ENCODE measurements at regions not wholly inside any gene's neighbourhood (a gene's known extent, or its start where the extent isn't known, plus 50 kb on each side); places are given as distances from the start of the nearest gene placed in this dataset.

- no peak overlapping the region for H3K27ac ChIP-seq (ENCODE audit: low read depth, low read length)
- no peaks in the 10 kb centered on the region for H3K36me3 ChIP-seq (ENCODE audit: control insufficient read depth, insufficient read depth, low read length)
- H3K9ac ChIP-seq (ENCODE audit: low read length), result no peak overlapping the region
- no peak overlapping the region for H3K4me3 ChIP-seq (ENCODE audit: low read depth, low read length)
- H3K4me1 ChIP-seq (ENCODE audit: control insufficient read depth, insufficient read depth, low read length), result peaks cover 36% of the 10 kb centered on the region
- peaks cover 30% of the 10 kb centered on the region for H3K27me3 ChIP-seq (ENCODE audit: control insufficient read depth, insufficient read depth, low read length)
- H3K9me3 ChIP-seq (ENCODE audit: control insufficient read depth, insufficient read depth, low read depth, low read length), result no peaks in the 10 kb centered on the region
Measured at GRCh38 chr2:172231508-172231907, 128.8 kb upstream of the DLX2 start.

GRCh38 chr2:172232708-172233396 lies 130.2 kb upstream of the DLX2 start:
- Histone ChIP-seq H3K4me1 (ENCODE audit: control insufficient read depth, insufficient read depth, low read length) (peaks cover 36% of the 10 kb centered on the region), H3K27me3 (ENCODE audit: control insufficient read depth, insufficient read depth, low read length) (peaks cover 30% of the 10 kb centered on the region), H3K4me3 (ENCODE audit: low read depth, low read length) (no peak overlapping the region), H3K9me3 (ENCODE audit: control insufficient read depth, insufficient read depth, low read depth, low read length) (no peaks in the 10 kb centered on the region), H3K9ac (ENCODE audit: low read length) (no peak overlapping the region), H3K27ac (ENCODE audit: low read depth, low read length) (no peak overlapping the region), H3K36me3 (ENCODE audit: control insufficient read depth, insufficient read depth, low read length) (no peaks in the 10 kb centered on the region)

GRCh38 chr2:172233987-172234715 lies 131.5 kb upstream of the DLX2 start:
- Histone ChIP-seq H3K4me1 (ENCODE audit: control insufficient read depth, insufficient read depth, low read length) (peaks cover 36% of the 10 kb centered on the region), H3K27ac (ENCODE audit: low read depth, low read length) (no peak overlapping the region), H3K36me3 (ENCODE audit: control insufficient read depth, insufficient read depth, low read length) (no peaks in the 10 kb centered on the region), H3K9me3 (ENCODE audit: control insufficient read depth, insufficient read depth, low read depth, low read length) (no peaks in the 10 kb centered on the region), H3K27me3 (ENCODE audit: control insufficient read depth, insufficient read depth, low read length) (peaks cover 30% of the 10 kb centered on the region), H3K9ac (ENCODE audit: low read length) (peak overlapping the region; percentile 47), H3K4me3 (ENCODE audit: low read depth, low read length) (peak overlapping the region; percentile 61)

GRCh38 chr2:172234716-172235691 lies 132.3 kb upstream of the DLX2 start:
- Histone ChIP-seq H3K27me3 (ENCODE audit: control insufficient read depth, insufficient read depth, low read length) (peaks cover 30% of the 10 kb centered on the region), H3K27ac (ENCODE audit: low read depth, low read length) (no peak overlapping the region), H3K4me3 (ENCODE audit: low read depth, low read length) (peak overlapping the region; percentile 61), H3K36me3 (ENCODE audit: control insufficient read depth, insufficient read depth, low read length) (no peaks in the 10 kb centered on the region), H3K9ac (ENCODE audit: low read length) (peak overlapping the region; percentile 47), H3K4me1 (ENCODE audit: control insufficient read depth, insufficient read depth, low read length) (peaks cover 36% of the 10 kb centered on the region), H3K9me3 (ENCODE audit: control insufficient read depth, insufficient read depth, low read depth, low read length) (no peaks in the 10 kb centered on the region)

GRCh38 chr2:172239944-172240590 lies 137.4 kb upstream of the DLX2 start:
- no peak overlapping the region for H3K4me3 ChIP-seq (ENCODE audit: low read depth, low read length)
- no peaks in the 10 kb centered on the region for H3K36me3 ChIP-seq (ENCODE audit: control insufficient read depth, insufficient read depth, low read length)
- no peak overlapping the region for H3K9ac ChIP-seq (ENCODE audit: low read length)
- no peak overlapping the region for H3K27ac ChIP-seq (ENCODE audit: low read depth, low read length)
- peaks cover 10% of the 10 kb centered on the region; the same call in 1 of the 2 replicates for H3K4me1 ChIP-seq (ENCODE audit: control insufficient read depth, insufficient read depth, low read length)
- no peaks in the 10 kb centered on the region for H3K9me3 ChIP-seq (ENCODE audit: control insufficient read depth, insufficient read depth, low read depth, low read length)
- peaks cover 12% of the 10 kb centered on the region for H3K27me3 ChIP-seq (ENCODE audit: control insufficient read depth, insufficient read depth, low read length)

GRCh38 chr2:172241222-172241621 lies 138.5 kb upstream of the DLX2 start:
- Histone ChIP-seq H3K27me3 (ENCODE audit: control insufficient read depth, insufficient read depth, low read length) (peaks cover under 1% of the 10 kb centered on the region; the same call in 1 of the 2 replicates), H3K36me3 (ENCODE audit: control insufficient read depth, insufficient read depth, low read length) (no peaks in the 10 kb centered on the region), H3K9me3 (ENCODE audit: control insufficient read depth, insufficient read depth, low read depth, low read length) (no peaks in the 10 kb centered on the region), H3K27ac (ENCODE audit: low read depth, low read length) (no peak overlapping the region), H3K9ac (ENCODE audit: low read length) (no peak overlapping the region), H3K4me1 (ENCODE audit: control insufficient read depth, insufficient read depth, low read length) (no peaks in the 10 kb centered on the region), H3K4me3 (ENCODE audit: low read depth, low read length) (no peak overlapping the region)

GRCh38 chr2:172242471-172242870 lies 139.8 kb upstream of the DLX2 start:
- Histone ChIP-seq H3K4me1 (ENCODE audit: control insufficient read depth, insufficient read depth, low read length) (peaks cover 12% of the 10 kb centered on the region; the same call in 1 of the 2 replicates), H3K9me3 (ENCODE audit: control insufficient read depth, insufficient read depth, low read depth, low read length) (no peaks in the 10 kb centered on the region), H3K27me3 (ENCODE audit: control insufficient read depth, insufficient read depth, low read length) (no peaks in the 10 kb centered on the region), H3K27ac (ENCODE audit: low read depth, low read length) (no peak overlapping the region), H3K36me3 (ENCODE audit: control insufficient read depth, insufficient read depth, low read length) (no peaks in the 10 kb centered on the region), H3K9ac (ENCODE audit: low read length) (no peak overlapping the region), H3K4me3 (ENCODE audit: low read depth, low read length) (no peak overlapping the region)

- H3K4me3 ChIP-seq (ENCODE audit: low read depth, low read length), result no peak overlapping the region
- no peaks in the 10 kb centered on the region for H3K27me3 ChIP-seq (ENCODE audit: control insufficient read depth, insufficient read depth, low read length)
- H3K36me3 ChIP-seq (ENCODE audit: control insufficient read depth, insufficient read depth, low read length), result no peaks in the 10 kb centered on the region
- no peak overlapping the region for H3K27ac ChIP-seq (ENCODE audit: low read depth, low read length)
- H3K9ac ChIP-seq (ENCODE audit: low read length), result no peak overlapping the region
- H3K9me3 ChIP-seq (ENCODE audit: control insufficient read depth, insufficient read depth, low read depth, low read length), result no peaks in the 10 kb centered on the region
- peaks cover 14% of the 10 kb centered on the region; the same call in 1 of the 2 replicates for H3K4me1 ChIP-seq (ENCODE audit: control insufficient read depth, insufficient read depth, low read length)
Measured at GRCh38 chr2:172242961-172243360, 140.3 kb upstream of the DLX2 start.

- no peak overlapping the region for H3K27ac ChIP-seq (ENCODE audit: low read depth, low read length)
- H3K27me3 ChIP-seq (ENCODE audit: control insufficient read depth, insufficient read depth, low read length), result no peaks in the 10 kb centered on the region
- H3K4me1 ChIP-seq (ENCODE audit: control insufficient read depth, insufficient read depth, low read length), result peaks cover 27% of the 10 kb centered on the region; the same call in 1 of the 2 replicates
- no peaks in the 10 kb centered on the region for H3K9me3 ChIP-seq (ENCODE audit: control insufficient read depth, insufficient read depth, low read depth, low read length)
- H3K36me3 ChIP-seq (ENCODE audit: control insufficient read depth, insufficient read depth, low read length), result no peaks in the 10 kb centered on the region
- H3K4me3 ChIP-seq (ENCODE audit: low read depth, low read length), result no peak overlapping the region
- H3K9ac ChIP-seq (ENCODE audit: low read length), result no peak overlapping the region
Measured at GRCh38 chr2:172244419-172245130, 141.9 kb upstream of the DLX2 start.

GRCh38 chr2:172246649-172247048 lies 143.9 kb upstream of the DLX2 start:
- no peaks in the 10 kb centered on the region for H3K36me3 ChIP-seq (ENCODE audit: control insufficient read depth, insufficient read depth, low read length)
- H3K27me3 ChIP-seq (ENCODE audit: control insufficient read depth, insufficient read depth, low read length), result no peaks in the 10 kb centered on the region
- H3K4me3 ChIP-seq (ENCODE audit: low read depth, low read length), result no peak overlapping the region
- H3K9ac ChIP-seq (ENCODE audit: low read length), result no peak overlapping the region
- H3K9me3 ChIP-seq (ENCODE audit: control insufficient read depth, insufficient read depth, low read depth, low read length), result no peaks in the 10 kb centered on the region
- peaks cover 42% of the 10 kb centered on the region for H3K4me1 ChIP-seq (ENCODE audit: control insufficient read depth, insufficient read depth, low read length)
- H3K27ac ChIP-seq (ENCODE audit: low read depth, low read length), result no peak overlapping the region
